ENCODE measurements at regions not wholly inside any gene's neighbourhood (a gene's known extent, or its start where the extent isn't known, plus 50 kb on each side); places are given as distances from the start of the nearest gene placed in this dataset.

GRCh38 chr4:136484996-136485395 lies 1047.3 kb downstream of the PCDH18 start:
- no peak for FAIRE-seq
- no peak for DNase-seq (ENCODE audit: low spot score in 2 of 2)

GRCh38 chr4:136476753-136477152 lies 1055.5 kb downstream of the PCDH18 start:
- DNase-seq (ENCODE audit: low spot score in 2 of 2) (no peak), FAIRE-seq (no peak)

GRCh38 chr4:136471051-136471450 lies 1061.2 kb downstream of the PCDH18 start:
- FAIRE-seq: no peak
- no peak for DNase-seq (ENCODE audit: low spot score in 2 of 2)

GRCh38 chr4:136465691-136466090 lies 1066.6 kb downstream of the PCDH18 start:
- DNase-seq (ENCODE audit: low spot score in 2 of 2) (no peak), FAIRE-seq (no peak)

- FAIRE-seq: no peak
- no peak for DNase-seq (ENCODE audit: low spot score in 2 of 2)
These were observed 1068.4 kb downstream of the PCDH18 start for GRCh38 chr4:136463941-136464340.

GRCh38 chr4:136461533-136461932 lies 1070.8 kb downstream of the PCDH18 start:
- DNase-seq (ENCODE audit: low spot score in 2 of 2) (no peak), FAIRE-seq (no peak)

GRCh38 chr4:136458326-136458725 lies 1074.0 kb downstream of the PCDH18 start:
- no peak for FAIRE-seq
- DNase-seq (ENCODE audit: low spot score in 2 of 2): no peak

GRCh38 chr4:136457577-136457976 lies 1074.7 kb downstream of the PCDH18 start:
- DNase-seq (ENCODE audit: low spot score in 2 of 2) (no peak), FAIRE-seq (no peak)

- FAIRE-seq (no peak), DNase-seq (ENCODE audit: low spot score in 2 of 2) (no peak)
These were observed 1075.3 kb downstream of the PCDH18 start for GRCh38 chr4:136457004-136457403.

- FAIRE-seq: no peak
- no peak for DNase-seq (ENCODE audit: low spot score in 2 of 2)
These were observed 1089.3 kb downstream of the PCDH18 start for GRCh38 chr4:136443006-136443405.

GRCh38 chr4:136442447-136442846 lies 1089.8 kb downstream of the PCDH18 start:
- DNase-seq (ENCODE audit: low spot score in 2 of 2) (no peak), FAIRE-seq (no peak)

GRCh38 chr4:136441629-136442282 lies 1090.5 kb downstream of the PCDH18 start:
- FAIRE-seq: no peak

GRCh38 chr4:136438645-136439044 lies 1093.6 kb downstream of the PCDH18 start:
- no peak for FAIRE-seq
- DNase-seq (ENCODE audit: low spot score in 2 of 2): no peak

More at GRCh38 chr4:136441629-136442282, 1090.5 kb downstream of the PCDH18 start:
- DNase-seq (ENCODE audit: low spot score in 2 of 2): no peak

GRCh38 chr4:136424052-136424451 lies 1108.2 kb downstream of the PCDH18 start:
- no peak for FAIRE-seq
- no peak for DNase-seq (ENCODE audit: low spot score in 2 of 2)

- FAIRE-seq (no peak), DNase-seq (ENCODE audit: low spot score in 2 of 2) (no peak)
These were observed 1117.3 kb downstream of the PCDH18 start for GRCh38 chr4:136414981-136415380.

- no peak for DNase-seq (ENCODE audit: low spot score in 2 of 2)
- no peak for FAIRE-seq
These were observed 1119.6 kb downstream of the PCDH18 start for GRCh38 chr4:136412708-136413107.

GRCh38 chr4:136400829-136401228 lies 1131.5 kb downstream of the PCDH18 start:
- FAIRE-seq (no peak), DNase-seq (ENCODE audit: low spot score in 2 of 2) (no peak)

- FAIRE-seq (no peak), DNase-seq (ENCODE audit: low spot score in 2 of 2) (no peak)
These were observed 1137.0 kb downstream of the PCDH18 start for GRCh38 chr4:136395212-136395722.

GRCh38 chr4:136392576-136392975 lies 1139.7 kb downstream of the PCDH18 start:
- FAIRE-seq (no peak), DNase-seq (ENCODE audit: low spot score in 2 of 2) (no peak)

- FAIRE-seq (no peak), DNase-seq (ENCODE audit: low spot score in 2 of 2) (no peak)
These were observed 1141.5 kb downstream of the PCDH18 start for GRCh38 chr4:136390824-136391223.

- FAIRE-seq (no peak), DNase-seq (ENCODE audit: low spot score in 2 of 2) (no peak)
These were observed 1149.2 kb downstream of the PCDH18 start for GRCh38 chr4:136383082-136383481.

GRCh38 chr4:136371231-136371630 lies 1161.1 kb downstream of the PCDH18 start:
- DNase-seq (ENCODE audit: low spot score in 2 of 2) (no peak), FAIRE-seq (no peak)

- DNase-seq (ENCODE audit: low spot score in 2 of 2): no peak
- no peak for FAIRE-seq
These were observed 1163.2 kb downstream of the PCDH18 start for GRCh38 chr4:136369073-136369472.
